MCF 10A (cell line): ENCODE measurements at regions not wholly inside any gene's neighbourhood (a gene's known extent, or its start where the extent isn't known, plus 50 kb on each side); places are given as distances from the start of the nearest gene placed in this dataset.

Source experiments
- BruUV-seq: library from RNA; stranded (reverse); fragments of 400-500 nt; replicated peaks from 2 replicates; lab custom pipeline; 2021; lab: Mats Ljungman, UMichigan
- CTCF ChIA-PET: fragments of 300-600 bp; sonication (Branson Sonifier 250); formaldehyde crosslinking; extraction: SDS; loops from one replicate; lab custom pipeline; 2021; ENCODE audit warnings: antibody characterized with exemption, inconsistent platforms; lab: Yijun Ruan, JAX
- POLR2A ChIA-PET: fragments of 300-600, 350-650 bp; sonication (Branson Sonifier 250); formaldehyde crosslinking; extraction: SDS; loops from one replicate; lab custom pipeline; 2020; ENCODE audit warnings: antibody characterized with exemption, inconsistent platforms; lab: Yijun Ruan, JAX
- DNase-seq: peaks from one replicate; pipeline ENCODE4 v3.0.0-alpha.2; 2018; ENCODE audit not compliant: unreplicated experiment
- H3K27ac Mint-ChIP-seq: one replicate; pipeline ENCODE4 v1.8.0; 2022; ENCODE audit warnings: mild to moderate bottlenecking, low read depth, mixed read lengths; ENCODE audit not compliant: unreplicated experiment
- H3K27me3 Mint-ChIP-seq: one replicate; pipeline ENCODE4 v1.8.0; 2022; ENCODE audit warnings: mixed read lengths; ENCODE audit not compliant: insufficient read depth, unreplicated experiment
- H3K36me3 Mint-ChIP-seq: one replicate; pipeline ENCODE4 v1.8.0; 2022; ENCODE audit warnings: mild to moderate bottlenecking, moderate library complexity, mixed read lengths; ENCODE audit not compliant: insufficient read depth, unreplicated experiment
- H3K4me1 Mint-ChIP-seq: one replicate; pipeline ENCODE4 v1.8.0; 2022; ENCODE audit warnings: mixed read lengths; ENCODE audit not compliant: insufficient read depth, unreplicated experiment
- H3K4me3 Mint-ChIP-seq: one replicate; pipeline ENCODE4 v1.8.0; 2022; ENCODE audit warnings: mild to moderate bottlenecking, moderate library complexity, mixed read lengths; ENCODE audit not compliant: unreplicated experiment
- H3K9me3 Mint-ChIP-seq: one replicate; pipeline ENCODE4 v1.8.0; 2022; ENCODE audit warnings: mixed read lengths; ENCODE audit not compliant: unreplicated experiment
- CTCF ChIP-seq: fragments of 200-600 bp; IDR thresholded peaks from one replicate; pipeline ENCODE4 v1.8.0; 2022; ENCODE audit warnings: antibody characterized with exemption, mild to moderate bottlenecking; ENCODE audit not compliant: unreplicated experiment
- intact Hi-C: fragments of 100-400 bp; cut with micrococcal nuclease; formaldehyde crosslinking; loops from 2 replicates; pipeline ENCODE4 v1.14.1; 2022

- TF ChIP-seq CTCF: no peak
- intact Hi-C loops: no loop called here
- DNase-seq: peak; percentile 69
- H3K27me3 Mint-ChIP-seq: no peaks in the 10 kb centered on the region
- H3K27ac Mint-ChIP-seq: no peak overlapping the region
- H3K4me3 Mint-ChIP-seq: no peak overlapping the region
- no TSS peak for BruUV-seq
- ChIA-PET POLR2A (interaction anchor here (0.7 to 1.5 kb wide), 5 partner anchors 14 to 38 kb away, joined by 3 to 5 read pairs (median 3); no protein-coding TSS in a partner anchor), CTCF (interaction anchor here (1.1 to 1.4 kb wide), 2 partner anchors 81 to 200 kb away, joined by 4 read pairs; no protein-coding TSS in a partner anchor)
- no peaks in the 10 kb centered on the region for H3K9me3 Mint-ChIP-seq
- peaks cover 14% of the 10 kb centered on the region for H3K4me1 Mint-ChIP-seq
- no peaks in the 10 kb centered on the region for H3K36me3 Mint-ChIP-seq
Observed at GRCh38 chr5:57698802-57699201, 216.2 kb upstream of the ACTBL2 start.

- H3K36me3 Mint-ChIP-seq: no peaks in the 10 kb centered on the region
- no peak for DNase-seq
- TF ChIP-seq CTCF: no peak
- CTCF ChIA-PET: no interaction called here
- POLR2A ChIA-PET: interaction anchor here (1.0 kb wide), 1 partner anchor 22 kb away, joined by 3 read pairs; no protein-coding TSS in a partner anchor
- intact Hi-C loops: no loop called here
- H3K27ac Mint-ChIP-seq: no peak overlapping the region
- H3K4me1 Mint-ChIP-seq: peaks cover 21% of the 10 kb centered on the region
- no peaks in the 10 kb centered on the region for H3K27me3 Mint-ChIP-seq
- no TSS peak for BruUV-seq
- no peak overlapping the region for H3K4me3 Mint-ChIP-seq
- H3K9me3 Mint-ChIP-seq: no peaks in the 10 kb centered on the region
Observed at GRCh38 chr5:57698086-57698485, 215.5 kb upstream of the ACTBL2 start.

- H3K4me1 Mint-ChIP-seq: peaks cover 27% of the 10 kb centered on the region
- intact Hi-C loops: no loop called here
- DNase-seq: no peak
- no peak overlapping the region for H3K27ac Mint-ChIP-seq
- no peaks in the 10 kb centered on the region for H3K27me3 Mint-ChIP-seq
- H3K9me3 Mint-ChIP-seq: no peaks in the 10 kb centered on the region
- no TSS peak for BruUV-seq
- ChIA-PET POLR2A (interaction anchor here (1.1 kb wide), 1 partner anchor 11 kb away, joined by 3 read pairs; no protein-coding TSS in a partner anchor), CTCF (interaction anchor here (1.1 to 1.5 kb wide), 3 partner anchors 13 to 763 kb away, joined by 3 to 5 read pairs (median 3); no protein-coding TSS in a partner anchor)
- no peak overlapping the region for H3K4me3 Mint-ChIP-seq
- no peaks in the 10 kb centered on the region for H3K36me3 Mint-ChIP-seq
- no peak for TF ChIP-seq CTCF
Observed at GRCh38 chr5:57696825-57697570, 214.4 kb upstream of the ACTBL2 start.

- intact Hi-C loops: no loop called here
Observed at GRCh38 chr5:57696389-57696769, 213.8 kb upstream of the ACTBL2 start.

More at GRCh38 chr5:57696389-57696769, 213.8 kb upstream of the ACTBL2 start:
- ChIA-PET CTCF (interaction anchor here (1.1 to 1.5 kb wide), 3 partner anchors 13 to 764 kb away, joined by 3 to 5 read pairs (median 3); no protein-coding TSS in a partner anchor), POLR2A (interaction anchor here (1.1 kb wide), 1 partner anchor 11 kb away, joined by 3 read pairs; no protein-coding TSS in a partner anchor)
- Mint-ChIP-seq H3K27me3 (no peaks in the 10 kb centered on the region), H3K4me3 (no peak overlapping the region), H3K36me3 (no peaks in the 10 kb centered on the region), H3K9me3 (no peaks in the 10 kb centered on the region), H3K27ac (no peak overlapping the region), H3K4me1 (peaks cover 27% of the 10 kb centered on the region)
- no TSS peak for BruUV-seq
- no peak for DNase-seq
- no peak for TF ChIP-seq CTCF
